ENCODE measurements at regions not wholly inside any gene's neighbourhood (a gene's known extent, or its start where the extent isn't known, plus 50 kb on each side); places are given as distances from the start of the nearest gene placed in this dataset.

GRCh38 chr2:176931588-176932563, 280.7 kb upstream of the HNRNPA3 start (continued):
- TF ChIP-seq TSHZ1 (tag by site-specific recombination; IDR thresholded peaks at IDR 0.05; ENCODE audit: borderline replicate concordance) (peak; percentile 78), ZNF19 (tag by site-specific recombination; IDR thresholded peaks at IDR 0.05; ENCODE audit: low read depth) (no peak), PRDM2 (tag by site-specific recombination; IDR thresholded peaks at IDR 0.05; ENCODE audit: borderline replicate concordance) (no peak), ZBTB48 (tag by site-specific recombination; IDR thresholded peaks at IDR 0.05) (peak; percentile 78), ZNF610 (tag by site-specific recombination; IDR thresholded peaks at IDR 0.05; ENCODE audit: borderline replicate concordance) (no peak), ZNF157 (tag by site-specific recombination; IDR thresholded peaks at IDR 0.05) (no peak), YY1 (tag by site-specific recombination; IDR thresholded peaks at IDR 0.05) (no peak), ZNF561 (tag by site-specific recombination; IDR thresholded peaks at IDR 0.05; ENCODE audit: borderline replicate concordance) (no peak), KLF16 (tag by site-specific recombination; IDR thresholded peaks at IDR 0.05) (peak; percentile 75), ZNF626 (tag by site-specific recombination; IDR thresholded peaks at IDR 0.05) (no peak), ZNF202 (tag by site-specific recombination; IDR thresholded peaks at IDR 0.05; ENCODE audit: borderline replicate concordance) (no peak), ZNF776 (tag by site-specific recombination; IDR thresholded peaks at IDR 0.05; ENCODE audit: borderline replicate concordance) (no peak), ZBTB8A (tag by site-specific recombination; IDR thresholded peaks at IDR 0.05) (peak; percentile 31; the same call in 1 of the 2 replicates), ZNF677 (tag by site-specific recombination; IDR thresholded peaks at IDR 0.05) (no peak), ZNF2 (tag by site-specific recombination; IDR thresholded peaks at IDR 0.05) (peak; percentile 40; the same call in 1 of the 2 replicates), ZNF707 (tag by site-specific recombination; IDR thresholded peaks at IDR 0.05) (no peak), ZNF518A (tag by site-specific recombination; conservative IDR thresholded peaks at IDR 0.05; ENCODE audit: low read depth) (peak; percentile 48; the same call in 1 of the 2 replicates), ZSCAN30 (tag by site-specific recombination; IDR thresholded peaks at IDR 0.05) (0 out of 2 replicates have a peak, but pooled peaks have one; percentile 13), ZNF639 (tag by site-specific recombination; IDR thresholded peaks at IDR 0.05) (0 out of 2 replicates have a peak, but pooled peaks have one; percentile 19)
- TF ChIP-seq, protein P1, sequence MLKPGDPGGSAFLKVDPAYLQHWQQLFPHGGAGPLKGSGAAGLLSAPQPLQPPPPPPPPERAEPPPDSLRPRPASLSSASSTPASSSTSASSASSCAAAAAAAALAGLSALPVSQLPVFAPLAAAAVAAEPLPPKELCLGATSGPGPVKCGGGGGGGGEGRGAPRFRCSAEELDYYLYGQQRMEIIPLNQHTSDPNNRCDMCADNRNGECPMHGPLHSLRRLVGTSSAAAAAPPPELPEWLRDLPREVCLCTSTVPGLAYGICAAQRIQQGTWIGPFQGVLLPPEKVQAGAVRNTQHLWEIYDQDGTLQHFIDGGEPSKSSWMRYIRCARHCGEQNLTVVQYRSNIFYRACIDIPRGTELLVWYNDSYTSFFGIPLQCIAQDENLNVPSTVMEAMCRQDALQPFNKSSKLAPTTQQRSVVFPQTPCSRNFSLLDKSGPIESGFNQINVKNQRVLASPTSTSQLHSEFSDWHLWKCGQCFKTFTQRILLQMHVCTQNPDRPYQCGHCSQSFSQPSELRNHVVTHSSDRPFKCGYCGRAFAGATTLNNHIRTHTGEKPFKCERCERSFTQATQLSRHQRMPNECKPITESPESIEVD (tag by site-specific recombination; IDR thresholded peaks at IDR 0.05), result peak; percentile 96
